OCI-LY7 (cell line): ENCODE measurements at regions not wholly inside any gene's neighbourhood (a gene's known extent, or its start where the extent isn't known, plus 50 kb on each side); places are given as distances from the start of the nearest gene placed in this dataset.

Experiments
- EZH2phosphoT487 ChIP-seq: fragments of 200-600 bp; sonication (generic); IDR thresholded peaks from 2 replicates; pipeline ENCODE4 v1.6.1; 2018; ENCODE audit warnings: low read depth, borderline replicate concordance, mild to moderate bottlenecking, mixed run types, antibody characterized with exemption, low read length, moderate library complexity, mixed read lengths
- TF ChIP-seq, protein P1 (sequence below): fragments of 200-600 bp; sonication (generic); conservative IDR thresholded peaks from 2 replicates; pipeline ENCODE4 v1.5.1; 2014; ENCODE audit warnings: mild to moderate bottlenecking, antibody characterized with exemption, low read length, moderate library complexity, mixed read lengths

DNA sequence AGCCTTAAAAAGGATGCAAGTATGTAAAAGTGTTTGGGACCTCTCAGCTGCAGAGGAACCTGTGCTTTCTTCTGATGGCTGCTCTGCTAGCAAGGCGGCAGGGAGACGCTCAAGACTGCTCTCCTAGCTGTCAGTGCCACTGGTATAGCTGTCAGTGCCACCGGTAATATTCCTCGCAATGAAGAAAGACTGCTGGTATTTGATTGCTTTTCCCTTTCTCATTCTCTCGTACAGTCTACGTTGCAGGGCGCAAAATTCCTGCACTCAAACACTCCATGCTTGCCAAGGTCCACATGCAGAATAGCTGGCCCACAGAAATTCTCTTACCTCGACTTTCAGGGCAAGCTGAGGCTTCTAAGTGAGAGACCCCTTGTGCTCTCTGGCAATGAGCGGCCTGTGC lies 432.6 kb upstream of the KLF6 start:
- TF ChIP-seq, protein P1, sequence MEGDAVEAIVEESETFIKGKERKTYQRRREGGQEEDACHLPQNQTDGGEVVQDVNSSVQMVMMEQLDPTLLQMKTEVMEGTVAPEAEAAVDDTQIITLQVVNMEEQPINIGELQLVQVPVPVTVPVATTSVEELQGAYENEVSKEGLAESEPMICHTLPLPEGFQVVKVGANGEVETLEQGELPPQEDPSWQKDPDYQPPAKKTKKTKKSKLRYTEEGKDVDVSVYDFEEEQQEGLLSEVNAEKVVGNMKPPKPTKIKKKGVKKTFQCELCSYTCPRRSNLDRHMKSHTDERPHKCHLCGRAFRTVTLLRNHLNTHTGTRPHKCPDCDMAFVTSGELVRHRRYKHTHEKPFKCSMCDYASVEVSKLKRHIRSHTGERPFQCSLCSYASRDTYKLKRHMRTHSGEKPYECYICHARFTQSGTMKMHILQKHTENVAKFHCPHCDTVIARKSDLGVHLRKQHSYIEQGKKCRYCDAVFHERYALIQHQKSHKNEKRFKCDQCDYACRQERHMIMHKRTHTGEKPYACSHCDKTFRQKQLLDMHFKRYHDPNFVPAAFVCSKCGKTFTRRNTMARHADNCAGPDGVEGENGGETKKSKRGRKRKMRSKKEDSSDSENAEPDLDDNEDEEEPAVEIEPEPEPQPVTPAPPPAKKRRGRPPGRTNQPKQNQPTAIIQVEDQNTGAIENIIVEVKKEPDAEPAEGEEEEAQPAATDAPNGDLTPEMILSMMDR = no peak
- TF ChIP-seq EZH2phosphoT487 = no peak
